ENCODE measurements at regions not wholly inside any gene's neighbourhood (a gene's known extent, or its start where the extent isn't known, plus 50 kb on each side); places are given as distances from the start of the nearest gene placed in this dataset.

DNA sequence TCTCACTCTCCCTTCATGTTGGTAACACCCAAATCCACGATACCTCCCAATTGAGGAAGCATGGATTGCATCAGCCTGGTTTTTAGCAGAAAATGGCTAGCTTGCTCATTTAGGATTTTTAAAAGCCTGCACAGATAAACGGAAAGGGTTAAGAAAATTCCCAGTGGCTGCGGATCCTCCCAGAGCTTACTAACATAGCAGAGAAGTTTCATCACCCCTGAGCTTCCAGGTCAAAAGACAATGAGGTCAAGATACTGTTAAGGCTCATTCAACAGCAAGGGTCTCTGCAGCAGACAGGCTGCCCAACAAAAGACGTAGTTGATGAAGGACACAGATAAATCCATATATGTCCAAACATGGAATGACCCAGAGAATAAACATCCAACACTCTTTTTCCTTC lies 220.2 kb downstream of the ASMT start (continued):
- TF ChIP-seq, protein P1, sequence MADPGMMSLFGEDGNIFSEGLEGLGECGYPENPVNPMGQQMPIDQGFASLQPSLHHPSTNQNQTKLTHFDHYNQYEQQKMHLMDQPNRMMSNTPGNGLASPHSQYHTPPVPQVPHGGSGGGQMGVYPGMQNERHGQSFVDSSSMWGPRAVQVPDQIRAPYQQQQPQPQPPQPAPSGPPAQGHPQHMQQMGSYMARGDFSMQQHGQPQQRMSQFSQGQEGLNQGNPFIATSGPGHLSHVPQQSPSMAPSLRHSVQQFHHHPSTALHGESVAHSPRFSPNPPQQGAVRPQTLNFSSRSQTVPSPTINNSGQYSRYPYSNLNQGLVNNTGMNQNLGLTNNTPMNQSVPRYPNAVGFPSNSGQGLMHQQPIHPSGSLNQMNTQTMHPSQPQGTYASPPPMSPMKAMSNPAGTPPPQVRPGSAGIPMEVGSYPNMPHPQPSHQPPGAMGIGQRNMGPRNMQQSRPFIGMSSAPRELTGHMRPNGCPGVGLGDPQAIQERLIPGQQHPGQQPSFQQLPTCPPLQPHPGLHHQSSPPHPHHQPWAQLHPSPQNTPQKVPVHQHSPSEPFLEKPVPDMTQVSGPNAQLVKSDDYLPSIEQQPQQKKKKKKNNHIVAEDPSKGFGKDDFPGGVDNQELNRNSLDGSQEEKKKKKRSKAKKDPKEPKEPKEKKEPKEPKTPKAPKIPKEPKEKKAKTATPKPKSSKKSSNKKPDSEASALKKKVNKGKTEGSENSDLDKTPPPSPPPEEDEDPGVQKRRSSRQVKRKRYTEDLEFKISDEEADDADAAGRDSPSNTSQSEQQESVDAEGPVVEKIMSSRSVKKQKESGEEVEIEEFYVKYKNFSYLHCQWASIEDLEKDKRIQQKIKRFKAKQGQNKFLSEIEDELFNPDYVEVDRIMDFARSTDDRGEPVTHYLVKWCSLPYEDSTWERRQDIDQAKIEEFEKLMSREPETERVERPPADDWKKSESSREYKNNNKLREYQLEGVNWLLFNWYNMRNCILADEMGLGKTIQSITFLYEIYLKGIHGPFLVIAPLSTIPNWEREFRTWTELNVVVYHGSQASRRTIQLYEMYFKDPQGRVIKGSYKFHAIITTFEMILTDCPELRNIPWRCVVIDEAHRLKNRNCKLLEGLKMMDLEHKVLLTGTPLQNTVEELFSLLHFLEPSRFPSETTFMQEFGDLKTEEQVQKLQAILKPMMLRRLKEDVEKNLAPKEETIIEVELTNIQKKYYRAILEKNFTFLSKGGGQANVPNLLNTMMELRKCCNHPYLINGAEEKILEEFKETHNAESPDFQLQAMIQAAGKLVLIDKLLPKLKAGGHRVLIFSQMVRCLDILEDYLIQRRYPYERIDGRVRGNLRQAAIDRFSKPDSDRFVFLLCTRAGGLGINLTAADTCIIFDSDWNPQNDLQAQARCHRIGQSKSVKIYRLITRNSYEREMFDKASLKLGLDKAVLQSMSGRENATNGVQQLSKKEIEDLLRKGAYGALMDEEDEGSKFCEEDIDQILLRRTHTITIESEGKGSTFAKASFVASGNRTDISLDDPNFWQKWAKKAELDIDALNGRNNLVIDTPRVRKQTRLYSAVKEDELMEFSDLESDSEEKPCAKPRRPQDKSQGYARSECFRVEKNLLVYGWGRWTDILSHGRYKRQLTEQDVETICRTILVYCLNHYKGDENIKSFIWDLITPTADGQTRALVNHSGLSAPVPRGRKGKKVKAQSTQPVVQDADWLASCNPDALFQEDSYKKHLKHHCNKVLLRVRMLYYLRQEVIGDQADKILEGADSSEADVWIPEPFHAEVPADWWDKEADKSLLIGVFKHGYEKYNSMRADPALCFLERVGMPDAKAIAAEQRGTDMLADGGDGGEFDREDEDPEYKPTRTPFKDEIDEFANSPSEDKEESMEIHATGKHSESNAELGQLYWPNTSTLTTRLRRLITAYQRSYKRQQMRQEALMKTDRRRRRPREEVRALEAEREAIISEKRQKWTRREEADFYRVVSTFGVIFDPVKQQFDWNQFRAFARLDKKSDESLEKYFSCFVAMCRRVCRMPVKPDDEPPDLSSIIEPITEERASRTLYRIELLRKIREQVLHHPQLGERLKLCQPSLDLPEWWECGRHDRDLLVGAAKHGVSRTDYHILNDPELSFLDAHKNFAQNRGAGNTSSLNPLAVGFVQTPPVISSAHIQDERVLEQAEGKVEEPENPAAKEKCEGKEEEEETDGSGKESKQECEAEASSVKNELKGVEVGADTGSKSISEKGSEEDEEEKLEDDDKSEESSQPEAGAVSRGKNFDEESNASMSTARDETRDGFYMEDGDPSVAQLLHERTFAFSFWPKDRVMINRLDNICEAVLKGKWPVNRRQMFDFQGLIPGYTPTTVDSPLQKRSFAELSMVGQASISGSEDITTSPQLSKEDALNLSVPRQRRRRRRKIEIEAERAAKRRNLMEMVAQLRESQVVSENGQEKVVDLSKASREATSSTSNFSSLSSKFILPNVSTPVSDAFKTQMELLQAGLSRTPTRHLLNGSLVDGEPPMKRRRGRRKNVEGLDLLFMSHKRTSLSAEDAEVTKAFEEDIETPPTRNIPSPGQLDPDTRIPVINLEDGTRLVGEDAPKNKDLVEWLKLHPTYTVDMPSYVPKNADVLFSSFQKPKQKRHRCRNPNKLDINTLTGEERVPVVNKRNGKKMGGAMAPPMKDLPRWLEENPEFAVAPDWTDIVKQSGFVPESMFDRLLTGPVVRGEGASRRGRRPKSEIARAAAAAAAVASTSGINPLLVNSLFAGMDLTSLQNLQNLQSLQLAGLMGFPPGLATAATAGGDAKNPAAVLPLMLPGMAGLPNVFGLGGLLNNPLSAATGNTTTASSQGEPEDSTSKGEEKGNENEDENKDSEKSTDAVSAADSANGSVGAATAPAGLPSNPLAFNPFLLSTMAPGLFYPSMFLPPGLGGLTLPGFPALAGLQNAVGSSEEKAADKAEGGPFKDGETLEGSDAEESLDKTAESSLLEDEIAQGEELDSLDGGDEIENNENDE (IDR thresholded peaks at IDR 0.05; ENCODE audit: insufficient replicate concordance, low read length), result no peak
- TF ChIP-seq POU5F1 (IDR thresholded peaks at IDR 0.05; ENCODE audit: low read depth, low read length) (no peak), TBP (IDR thresholded peaks at IDR 0.05; ENCODE audit: low read depth, low read length) (no peak), HDAC2 (IDR thresholded peaks at IDR 0.05; ENCODE audit: borderline replicate concordance in 1 of 2, low read depth in 2 of 2, low read length in 2 of 2) (no peak)

Measured in H1 (cell line).